Astrocyte (in vitro differentiated cells and primary cell): ENCODE measurements at regions not wholly inside any gene's neighbourhood (a gene's known extent, or its start where the extent isn't known, plus 50 kb on each side); places are given as distances from the start of the nearest gene placed in this dataset.
A peak's percentile ranks its signal among the peaks of the same experiment; 100 is the strongest.

Source experiments
- DNase-seq: peaks from one replicate; pipeline ENCODE4 v3.0.0-alpha.2; 2010; ENCODE audit warnings: low read depth
- FAIRE-seq: peaks from 2 replicates; lab custom pipeline; 2011; peaks lifted over from hg19 to GRCh38; lab: Jason Lieb, UNC
- H2AFZ ChIP-seq: 2 replicates; pipeline ENCODE4 v1.6.0; 2012; ENCODE audit warnings: low read depth, low read length, inconsistent platforms
- H3K27ac ChIP-seq: 2 replicates; pipeline ENCODE4 v1.5.1; 2011; ENCODE audit warnings: low read depth, low read length, inconsistent platforms
- H3K27me3 ChIP-seq: 2 replicates; pipeline ENCODE4 v1.6.0; 2011; ENCODE audit warnings: low read length, inconsistent platforms; ENCODE audit not compliant: insufficient read depth
- H3K36me3 ChIP-seq: 2 replicates; pipeline ENCODE4 v1.5.1; 2011; ENCODE audit warnings: low read length, inconsistent platforms; ENCODE audit not compliant: insufficient read depth
- H3K4me1 ChIP-seq: 2 replicates; pipeline ENCODE4 v1.5.1; 2011; ENCODE audit warnings: low read length, inconsistent platforms; ENCODE audit not compliant: insufficient read depth
- H3K4me2 ChIP-seq: 2 replicates; pipeline ENCODE4 v1.6.0; 2012; ENCODE audit warnings: low read length, inconsistent platforms
- H3K4me3 ChIP-seq: 2 replicates; pipeline ENCODE4 v1.5.1; 2011; ENCODE audit warnings: low read depth, mild to moderate bottlenecking, low read length, inconsistent platforms; ENCODE audit not compliant: insufficient read depth
- H3K79me2 ChIP-seq: 2 replicates; pipeline ENCODE4 v1.6.0; 2012; ENCODE audit warnings: mild to moderate bottlenecking, low read length, inconsistent platforms; ENCODE audit not compliant: insufficient read depth
- H3K9ac ChIP-seq: 2 replicates; pipeline ENCODE4 v1.6.0; 2012; ENCODE audit warnings: mild to moderate bottlenecking, low read length, inconsistent platforms
- H3K9me3 ChIP-seq: 2 replicates; pipeline ENCODE4 v1.5.1; 2012; ENCODE audit warnings: low read depth, mild to moderate bottlenecking, low read length, inconsistent platforms; ENCODE audit not compliant: insufficient read depth
- H4K20me1 ChIP-seq: 2 replicates; pipeline ENCODE4 v1.6.0; 2012; ENCODE audit warnings: low read length, inconsistent platforms; ENCODE audit not compliant: insufficient read depth
- H3K27ac Mint-ChIP-seq: one replicate; pipeline ENCODE4 v1.8.0; 2021; ENCODE audit warnings: mild to moderate bottlenecking, mixed read lengths; ENCODE audit not compliant: unreplicated experiment
- H3K27me3 Mint-ChIP-seq: one replicate; pipeline ENCODE4 v1.8.0; 2021; ENCODE audit warnings: low read depth, mixed read lengths; ENCODE audit not compliant: unreplicated experiment
- H3K36me3 Mint-ChIP-seq: one replicate; pipeline ENCODE4 v1.8.0; 2021; ENCODE audit warnings: low read depth, mixed read lengths; ENCODE audit not compliant: unreplicated experiment
- H3K4me1 Mint-ChIP-seq: one replicate; pipeline ENCODE4 v1.8.0; 2021; ENCODE audit warnings: low read depth, mixed read lengths; ENCODE audit not compliant: unreplicated experiment
- H3K4me3 Mint-ChIP-seq: one replicate; pipeline ENCODE4 v1.8.0; 2021; ENCODE audit warnings: mild to moderate bottlenecking, moderate library complexity, mixed read lengths; ENCODE audit not compliant: unreplicated experiment
- H3K9me3 Mint-ChIP-seq: one replicate; pipeline ENCODE4 v1.8.0; 2021; ENCODE audit warnings: mild to moderate bottlenecking, mixed read lengths; ENCODE audit not compliant: unreplicated experiment
- CTCF ChIP-seq: IDR thresholded peaks from 2 replicates; pipeline ENCODE4 v1.5.1; 2011; ENCODE audit warnings: low read depth, mild to moderate bottlenecking, inconsistent platforms, low read length, moderate library complexity; ENCODE audit not compliant: insufficient read depth
- EZH2 ChIP-seq: IDR thresholded peaks from 2 replicates; pipeline ENCODE4 v1.6.1; 2012; ENCODE audit warnings: mild to moderate bottlenecking, low read length, inconsistent platforms; ENCODE audit not compliant: insufficient read depth

- Mint-ChIP-seq H3K27ac (no peak overlapping the region), H3K27me3 (peaks cover 3% of the 10 kb centered on the region), H3K36me3 (no peaks in the 10 kb centered on the region), H3K9me3 (no peaks in the 10 kb centered on the region), H3K4me1 (peaks cover 23% of the 10 kb centered on the region), H3K4me3 (no peak overlapping the region)
- no peak overlapping the region for H3K9ac ChIP-seq
- H3K9me3 ChIP-seq = no peaks in the 10 kb centered on the region
- H3K4me2 ChIP-seq = peak overlapping the region; percentile 4
- H3K4me1 ChIP-seq = peaks cover 11% of the 10 kb centered on the region
- H3K36me3 ChIP-seq = no peaks in the 10 kb centered on the region
- no peaks in the 10 kb centered on the region for H3K27me3 ChIP-seq
- no peak for TF ChIP-seq EZH2
- no peak for TF ChIP-seq CTCF
- DNase-seq (no peak), FAIRE-seq (no peak)
- H3K79me2 ChIP-seq = no peaks in the 10 kb centered on the region
- no peak overlapping the region for H3K27ac ChIP-seq
- H4K20me1 ChIP-seq = no peaks in the 10 kb centered on the region
- H2AFZ ChIP-seq = no peak overlapping the region
- no peak overlapping the region for H3K4me3 ChIP-seq
Observed at GRCh38 chr21:38166173-38166535, 90.6 kb upstream of the KCNJ15 start.

GRCh38 chr21:38167345-38167744, 89.4 kb upstream of the KCNJ15 start:
- Mint-ChIP-seq H3K27me3 (peaks cover 3% of the 10 kb centered on the region), H3K4me3 (no peak overlapping the region), H3K36me3 (no peaks in the 10 kb centered on the region), H3K27ac (peak overlapping the region; percentile 6), H3K4me1 (peaks cover 33% of the 10 kb centered on the region), H3K9me3 (no peaks in the 10 kb centered on the region)
- FAIRE-seq (no peak), DNase-seq (no peak)
- Histone ChIP-seq H3K79me2 (no peaks in the 10 kb centered on the region), H3K4me1 (peaks cover 23% of the 10 kb centered on the region), H3K9ac (no peak overlapping the region), H3K27me3 (no peaks in the 10 kb centered on the region), H4K20me1 (no peaks in the 10 kb centered on the region), H2AFZ (no peak overlapping the region), H3K27ac (no peak overlapping the region), H3K36me3 (no peaks in the 10 kb centered on the region), H3K4me3 (no peak overlapping the region), H3K4me2 (no peak overlapping the region), H3K9me3 (no peaks in the 10 kb centered on the region)
- TF ChIP-seq EZH2 (no peak), CTCF (no peak)

- no peak for DNase-seq
Observed at GRCh38 chr21:38170283-38170682, 86.5 kb upstream of the KCNJ15 start.

More at GRCh38 chr21:38170283-38170682, 86.5 kb upstream of the KCNJ15 start:
- H3K27ac Mint-ChIP-seq = peak overlapping the region; percentile 95
- H3K36me3 ChIP-seq = no peaks in the 10 kb centered on the region
- peak overlapping the region; percentile 0 for H3K4me3 Mint-ChIP-seq
- H3K4me1 ChIP-seq = peaks cover 23% of the 10 kb centered on the region
- H3K27me3 Mint-ChIP-seq = no peaks in the 10 kb centered on the region
- no peaks in the 10 kb centered on the region for H4K20me1 ChIP-seq
- H3K4me3 ChIP-seq = no peak overlapping the region
- H3K9ac ChIP-seq = no peak overlapping the region
- H3K36me3 Mint-ChIP-seq = no peaks in the 10 kb centered on the region
- TF ChIP-seq CTCF (peak; percentile 32), EZH2 (no peak)
- H2AFZ ChIP-seq = peak overlapping the region; percentile 28
- H3K9me3 Mint-ChIP-seq = no peaks in the 10 kb centered on the region
- peaks cover 56% of the 10 kb centered on the region for H3K4me1 Mint-ChIP-seq
- H3K27me3 ChIP-seq = no peaks in the 10 kb centered on the region
- no peak overlapping the region for H3K27ac ChIP-seq
- H3K4me2 ChIP-seq = peak overlapping the region; percentile 2
- H3K9me3 ChIP-seq = no peaks in the 10 kb centered on the region
- no peaks in the 10 kb centered on the region for H3K79me2 ChIP-seq
- FAIRE-seq = no peak
